GM10248 (cell line): ENCODE measurements at regions not wholly inside any gene's neighbourhood (a gene's known extent, or its start where the extent isn't known, plus 50 kb on each side); places are given as distances from the start of the nearest gene placed in this dataset.
"Not testable (repeated sequence)": the region's sequence is repeated elsewhere in the genome, so short reads cannot be mapped to it uniquely, and the experiment has no call there.

Source experiments
- CTCF ChIA-PET: fragments of 300-600 bp; sonication (Branson Sonifier 250); formaldehyde crosslinking; extraction: SDS; loops from one replicate; lab custom pipeline; 2021; ENCODE audit warnings: antibody characterized with exemption; lab: Yijun Ruan, JAX
- POLR2A ChIA-PET: fragments of 350-650 bp; sonication (Branson Sonifier 250); formaldehyde crosslinking; extraction: SDS; loops from one replicate; lab custom pipeline; 2020; ENCODE audit warnings: antibody characterized with exemption; lab: Yijun Ruan, JAX
- DNase-seq: peaks from one replicate; pipeline ENCODE4 v3.0.0; 2012; ENCODE audit errors: extremely low spot score
- CTCF ChIP-seq: IDR thresholded peaks from 2 replicates; pipeline ENCODE4 v1.5.1; 2012; ENCODE audit warnings: mild to moderate bottlenecking, low read depth; ENCODE audit errors: extremely low read depth, missing control alignments, control extremely low read depth

GRCh38 chr2:109724533-109725460, 69.3 kb upstream of the RGPD5 start:
- CTCF ChIA-PET = interaction anchor here (1.2 kb wide), 1 partner anchor 179 kb away, joined by 4 read pairs; no protein-coding TSS in a partner anchor
- no peak for TF ChIP-seq CTCF
- POLR2A ChIA-PET = no interaction called here
- DNase-seq = no peak

- ChIA-PET POLR2A (no interaction called here), CTCF (no interaction called here)
- TF ChIP-seq CTCF = no peak
- DNase-seq = no peak
These were observed 67.5 kb upstream of the RGPD5 start for GRCh38 chr2:109726379-109727270.

- TF ChIP-seq CTCF = no peak
- no peak for DNase-seq
- POLR2A ChIA-PET = no interaction called here
- CTCF ChIA-PET = no interaction called here
These were observed 66.1 kb upstream of the RGPD5 start for GRCh38 chr2:109727929-109728447.

GRCh38 chr2:109733746-109734145, 60.4 kb upstream of the RGPD5 start:
- POLR2A ChIA-PET = not testable (repeated sequence)
- CTCF ChIA-PET = interaction anchor here (6.5 kb wide), 1 partner anchor 188 kb away, joined by 78 read pairs; no protein-coding TSS in a partner anchor

GRCh38 chr2:109736177-109736827, 57.8 kb upstream of the RGPD5 start:
- POLR2A ChIA-PET = no interaction called here
- DNase-seq = peak; percentile 18
- peak; percentile 51 for TF ChIP-seq CTCF
- CTCF ChIA-PET = interaction anchor here (0.6 to 6.5 kb wide), 7 partner anchors 23 to 328 kb away, joined by 3 to 78 read pairs (median 3); no protein-coding TSS in a partner anchor

More at GRCh38 chr2:109733746-109734145, 60.4 kb upstream of the RGPD5 start:
- DNase-seq = not testable (repeated sequence)
